ENCODE measurements at regions not wholly inside any gene's neighbourhood (a gene's known extent, or its start where the extent isn't known, plus 50 kb on each side); places are given as distances from the start of the nearest gene placed in this dataset.

- TF ChIP-seq TAF1 (IDR thresholded peaks at IDR 0.05; ENCODE audit: borderline replicate concordance, low read depth, low read length) (no peak), POLR2A (IDR thresholded peaks at IDR 0.05; ENCODE audit: low read depth, low read length) (no peak), POLR2AphosphoS5 (IDR thresholded peaks at IDR 0.05; ENCODE audit: low read depth, low read length) (no peak)
Observed at GRCh38 chr2:17318013-17318412, 200.2 kb downstream of the RAD51AP2 start.

Measured in GM12892 (cell line).